H1 (cell line): ENCODE measurements at regions not wholly inside any gene's neighbourhood (a gene's known extent, or its start where the extent isn't known, plus 50 kb on each side); places are given as distances from the start of the nearest gene placed in this dataset.
A peak's percentile ranks its signal among the peaks of the same experiment; 100 is the strongest.

Experiments
- CTCF ChIA-PET: fragments of 300-600 bp; sonication (Branson Sonifier 250); formaldehyde crosslinking; loops from one replicate; lab custom pipeline; 2021; ENCODE audit not compliant: partially characterized antibody; lab: Charles Lee
- POLR2A ChIA-PET: fragments of 300-600 bp; sonication (Branson Sonifier 250); formaldehyde crosslinking; loops from one replicate; lab custom pipeline; 2021; ENCODE audit warnings: inconsistent platforms; ENCODE audit not compliant: partially characterized antibody; lab: Charles Lee
- DNase-seq, 2 experiments: peaks; one replicate each; pipeline versions ENCODE4 v3.0.0 to v3.0.0-alpha.2; 2010 to 2022; ENCODE audit warnings: low spot score in 2 of 2, low read depth in 1 of 2, mixed read lengths in 1 of 2
- FAIRE-seq: peaks from 2 replicates; lab custom pipeline; 2011; peaks lifted over from hg19 to GRCh38; lab: Jason Lieb, UNC
- H2AFZ ChIP-seq: 2 replicates; pipeline ENCODE4 v1.8.1; 2012; ENCODE audit warnings: low read length, inconsistent platforms
- H2AK5ac ChIP-seq: 2 replicates; pipeline ENCODE4 v1.6.1; 2013; ENCODE audit warnings: low read depth, low read length
- H2BK120ac ChIP-seq: replicated peaks from 2 replicates; pipeline ENCODE3; 2013; ENCODE audit warnings: low read depth, low read length, inconsistent platforms
- H2BK12ac ChIP-seq: 2 replicates; pipeline ENCODE4 v1.6.1; 2013; ENCODE audit warnings: low read depth, low read length
- H2BK15ac ChIP-seq: 2 replicates; pipeline ENCODE4 v1.6.1; 2013; ENCODE audit warnings: low read length
- H2BK20ac ChIP-seq: 2 replicates; pipeline ENCODE4 v1.6.1; 2013; ENCODE audit warnings: low read length
- H2BK5ac ChIP-seq: 2 replicates; pipeline ENCODE4 v1.6.1; 2013; ENCODE audit warnings: low read depth, low read length
- H3K14ac ChIP-seq: 2 replicates; pipeline ENCODE4 v1.6.1; 2013; ENCODE audit warnings: inconsistent platforms; ENCODE audit not compliant: insufficient read length
- H3K18ac ChIP-seq: 2 replicates; pipeline ENCODE4 v1.6.1; 2013; ENCODE audit warnings: low read length; ENCODE audit errors: extremely low read depth
- H3K23ac ChIP-seq: 2 replicates; pipeline ENCODE4 v1.6.1; 2013; ENCODE audit warnings: inconsistent platforms; ENCODE audit not compliant: insufficient read length
- H3K23me2 ChIP-seq: 2 replicates; pipeline ENCODE4 v1.6.1; 2013; ENCODE audit warnings: low read depth, low read length
- H3K27ac ChIP-seq: 2 replicates; pipeline ENCODE4 v1.6.1; 2011; ENCODE audit warnings: low read depth, low read length, inconsistent platforms
- H3K27me3 ChIP-seq, 4 experiments: replicated peaks in 1 of 4; 1 replicate in 1 of 4; 2 replicates in 3 of 4; pipeline versions ENCODE4 v1.6.1 to v1.8.1; 2011 to 2013; ENCODE audit warnings: low read length in 3 of 4, mild to moderate bottlenecking in 3 of 4, inconsistent platforms in 2 of 4, mixed read lengths in 2 of 4, moderate library complexity in 1 of 4; ENCODE audit not compliant: control insufficient read depth in 3 of 4, insufficient read depth in 3 of 4; ENCODE audit errors: extremely low read depth in 1 of 4
- H3K36me3 ChIP-seq, 4 experiments: 2 replicates each; pipeline versions ENCODE4 v1.6.1 to v1.8.1; 2011 to 2013; ENCODE audit warnings: mild to moderate bottlenecking in 4 of 4, low read length in 3 of 4, moderate library complexity in 2 of 4, control low read depth in 1 of 4, inconsistent platforms in 1 of 4; ENCODE audit not compliant: insufficient read depth in 4 of 4, control insufficient read depth in 2 of 4
- H3K4ac ChIP-seq: replicated peaks from 2 replicates; pipeline ENCODE3; 2013; ENCODE audit warnings: low read length, low read depth, mixed read lengths, inconsistent platforms; ENCODE audit not compliant: insufficient read length
- H3K4me1 ChIP-seq, 4 experiments: replicated peaks in 1 of 4; 1 replicate in 1 of 4; 2 replicates in 3 of 4; pipeline versions ENCODE4 v1.6.1 to v1.8.1; 2011 to 2013; ENCODE audit warnings: low read length in 3 of 4, inconsistent platforms in 2 of 4, mixed read lengths in 1 of 4; ENCODE audit not compliant: insufficient read depth in 4 of 4, control insufficient read depth in 3 of 4
- H3K4me2 ChIP-seq, 2 experiments: 2 replicates each; pipeline versions ENCODE4 v1.6.1 to v1.8.1; 2011 to 2013; ENCODE audit warnings: low read depth in 2 of 2, low read length in 2 of 2, control low read depth in 1 of 2, inconsistent platforms in 1 of 2, mild to moderate bottlenecking in 1 of 2; ENCODE audit not compliant: insufficient read depth in 1 of 2
- H3K4me3 ChIP-seq, 4 experiments: fragments of 200-600, 300-600 bp in 1 of 4; sonication (generic), shearing (Covaris generic), sonication (Bioruptor Twin) in 1 of 4; 2 replicates each; pipeline versions ENCODE4 v1.5.1 to v1.8.1; 2011 to 2016; ENCODE audit warnings: low read length in 4 of 4, low read depth in 3 of 4, control low read depth in 2 of 4, inconsistent platforms in 2 of 4, mild to moderate bottlenecking in 2 of 4, mixed read lengths in 1 of 4, moderate library complexity in 1 of 4; ENCODE audit not compliant: insufficient read depth in 2 of 4; ENCODE audit errors: extremely low read depth in 1 of 4
- H3K56ac ChIP-seq: replicated peaks from 2 replicates; pipeline ENCODE3; 2013; ENCODE audit warnings: low read depth, mild to moderate bottlenecking, mixed read lengths, low read length, inconsistent platforms; ENCODE audit not compliant: insufficient read length
- H3K79me1 ChIP-seq: 2 replicates; pipeline ENCODE4 v1.6.1; 2013; ENCODE audit warnings: low read depth, low read length, control low read depth
- H3K79me2 ChIP-seq, 2 experiments: 2 replicates each; pipeline versions ENCODE4 v1.6.1 to v1.8.1; 2012 to 2013; ENCODE audit warnings: low read length in 2 of 2, mild to moderate bottlenecking in 2 of 2, inconsistent platforms in 1 of 2; ENCODE audit not compliant: insufficient read depth in 2 of 2, control insufficient read depth in 1 of 2
- H3K9ac ChIP-seq, 4 experiments: replicated peaks in 1 of 4; 1 replicate in 1 of 4; 2 replicates in 3 of 4; pipeline versions ENCODE4 v1.6.1 to v1.8.1; 2011 to 2013; ENCODE audit warnings: low read depth in 3 of 4, low read length in 3 of 4, control low read depth in 2 of 4, mild to moderate bottlenecking in 2 of 4, moderate library complexity in 2 of 4, inconsistent platforms in 1 of 4; ENCODE audit errors: extremely low read depth in 1 of 4
- H3K9me3 ChIP-seq, 2 experiments: 2 replicates each; pipeline versions ENCODE4 v1.6.1 to v1.8.1; 2012 to 2013; ENCODE audit warnings: mild to moderate bottlenecking in 2 of 2, moderate library complexity in 2 of 2, control low read depth in 1 of 2, inconsistent platforms in 1 of 2, low read depth in 1 of 2, low read length in 1 of 2, mixed read lengths in 1 of 2; ENCODE audit not compliant: insufficient read depth in 2 of 2
- H4K20me1 ChIP-seq, 2 experiments: replicated peaks in 1 of 2; 2 replicates each; pipeline versions ENCODE3 to v1.8.1; 2011 to 2013; ENCODE audit warnings: inconsistent platforms in 2 of 2, low read length in 2 of 2, mild to moderate bottlenecking in 1 of 2; ENCODE audit not compliant: insufficient read depth in 2 of 2, control insufficient read depth in 1 of 2
- H4K5ac ChIP-seq: 2 replicates; pipeline ENCODE4 v1.6.1; 2013; ENCODE audit warnings: low read length, low read depth, mixed read lengths, inconsistent platforms; ENCODE audit not compliant: insufficient read length
- H4K8ac ChIP-seq: 2 replicates; pipeline ENCODE4 v1.8.0; 2013; ENCODE audit warnings: mild to moderate bottlenecking, moderate library complexity, low read length, inconsistent platforms; ENCODE audit not compliant: insufficient read depth; ENCODE audit errors: extremely low read depth
- H4K91ac ChIP-seq: replicated peaks from 2 replicates; pipeline ENCODE3; 2013; ENCODE audit warnings: low read length, mixed read lengths, inconsistent platforms; ENCODE audit not compliant: insufficient read length
- ASH2L ChIP-seq: fragments of 200-600, 300-600 bp; sonication (generic); IDR thresholded peaks from one replicate; pipeline ENCODE4 v1.7.1; 2017; ENCODE audit warnings: low read length
- BACH1 ChIP-seq: IDR thresholded peaks from 2 replicates; pipeline ENCODE4 v1.6.1; 2012; ENCODE audit warnings: low read length, improper control_type of control experiment
- CTBP2 ChIP-seq: IDR thresholded peaks from 2 replicates; pipeline ENCODE4 v1.7.0; 2011; ENCODE audit warnings: borderline replicate concordance, mild to moderate bottlenecking, moderate library complexity, mixed read lengths, low read length; ENCODE audit not compliant: insufficient read depth, insufficient read length
- EGR1 ChIP-seq: IDR thresholded peaks from 2 replicates; pipeline ENCODE4 v1.6.1; 2011; ENCODE audit warnings: low read depth, low read length, borderline replicate concordance
- HDAC2 ChIP-seq, 2 experiments: fragments of 300-600 bp in 1 of 2; sonication (generic) in 1 of 2; IDR thresholded peaks; 2 replicates each; pipeline ENCODE4 v1.6.1; 2011 to 2012; ENCODE audit warnings: low read depth in 2 of 2, low read length in 2 of 2, mild to moderate bottlenecking in 2 of 2, moderate library complexity in 2 of 2, borderline replicate concordance in 1 of 2, inconsistent platforms in 1 of 2
- KDM1A ChIP-seq: fragments of 200-600, 300-600 bp; sonication (generic); IDR thresholded peaks from 2 replicates; pipeline ENCODE4 v1.7.1; 2016; ENCODE audit warnings: mild to moderate bottlenecking, low read length, borderline replicate concordance
- SIN3A ChIP-seq, 2 experiments: IDR thresholded peaks in 1 of 2; conservative IDR thresholded peaks in 1 of 2; 2 replicates each; pipeline ENCODE4 v1.6.1; 2011 to 2012; ENCODE audit warnings: low read length in 2 of 2, improper control_type of control experiment in 1 of 2, low read depth in 1 of 2, mild to moderate bottlenecking in 1 of 2
- SP1 ChIP-seq: IDR thresholded peaks from 2 replicates; pipeline ENCODE4 v1.6.1; 2011; ENCODE audit warnings: low read depth, low read length
- WGBS, 2 experiments: shearing (Covaris generic) in 1 of 2; methylation state at CpG; one replicate each; pipeline versions ENCODE4 v1.1.6 to v1.1.7; 2013 to 2015; ENCODE audit warnings: low lambda C conversion rate in 2 of 2, mixed read lengths in 2 of 2, inconsistent platforms in 1 of 2, low coverage in 1 of 2, missing lambda C conversion rate in 1 of 2; ENCODE audit not compliant: insufficient replicate concordance in 2 of 2, insufficient coverage in 1 of 2, insufficient read length in 1 of 2; ENCODE audit errors: extremely low coverage in 1 of 2, missing lambda C conversion rate in 1 of 2; 5-methylcytosine and 5-hydroxymethylcytosine counted together
- TF ChIP-seq, protein P1 (sequence below), 3 experiments: IDR thresholded peaks; 1 replicate in 2 of 3; 2 replicates in 1 of 3; pipeline versions ENCODE4 v1.5.1 to v1.6.1; 2011; ENCODE audit warnings: low read length in 3 of 3, mild to moderate bottlenecking in 3 of 3, inconsistent platforms in 2 of 3, low read depth in 1 of 3, moderate library complexity in 1 of 3; ENCODE audit not compliant: insufficient read depth in 1 of 3; ENCODE audit errors: control extremely low read depth in 1 of 3

DNA sequence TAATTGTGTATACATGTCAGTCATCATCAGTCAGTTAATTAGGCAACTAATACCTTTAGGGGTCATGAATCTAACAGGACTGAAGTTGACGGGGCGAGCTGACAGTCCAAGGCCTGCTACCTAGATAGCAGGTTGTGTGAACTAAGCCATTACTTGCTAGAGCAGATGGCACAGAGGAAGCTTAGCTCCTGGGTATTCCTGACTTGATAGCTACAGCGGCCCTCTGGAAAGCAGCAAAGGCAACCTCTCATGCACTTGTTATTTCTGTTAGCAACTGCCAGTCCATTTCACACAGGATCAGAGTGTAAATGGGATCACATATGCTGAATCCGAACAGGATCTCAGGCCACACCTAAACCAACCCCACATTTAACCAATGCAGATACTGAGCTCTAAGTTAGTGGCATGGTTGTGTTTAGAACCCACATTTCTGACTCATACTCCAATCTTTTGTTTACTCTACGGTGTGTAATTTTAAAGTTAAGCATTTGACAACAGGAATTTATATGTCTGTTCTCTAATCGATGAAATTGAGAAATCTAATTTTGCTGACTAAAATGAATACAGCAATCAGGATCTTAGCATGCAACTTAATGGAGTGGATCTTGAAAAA lies 521.3 kb upstream of the ZNF608 start:
- 96% methylated on average over 6 of the region's 6 CpGs; no CpG with 5 or more reads in 1 of the 2 experiments for WGBS, 2 experiments
- Histone ChIP-seq H3K36me3 (no peaks in the 10 kb centered on the region), H3K14ac (no peak overlapping the region), H2BK120ac (no peak overlapping the region), H3K4me2 (no peak overlapping the region), H2AFZ (0 out of 2 replicates have a peak overlapping the region, but pooled peaks have one; percentile 58), H2BK5ac (no peak overlapping the region), H3K18ac (no peak overlapping the region), H3K56ac (no peak overlapping the region), H3K27me3 (no peaks in the 10 kb centered on the region; a peak in 1 of 7 replicates), H2AK5ac (no peak overlapping the region), H2BK20ac (no peak overlapping the region), H2BK15ac (no peak overlapping the region), H4K20me1 (no peaks in the 10 kb centered on the region), H4K8ac (no peak overlapping the region), H3K4me3 (no peak overlapping the region), H3K23me2 (no peaks in the 10 kb centered on the region), H3K9ac (0 out of 7 replicates have a peak overlapping the region, but pooled peaks of 1 of the 4 experiments have one; percentile 6), H3K4ac (no peak overlapping the region), H4K5ac (no peak overlapping the region), H4K91ac (no peak overlapping the region), H3K79me1 (no peaks in the 10 kb centered on the region), H3K23ac (no peak overlapping the region), H3K79me2 (no peaks in the 10 kb centered on the region), H3K4me1 (peaks cover 0 to 3% (median 0%) of the 10 kb centered on the region in 4 experiments; a peak in 1 of 7 replicates), H3K9me3 (no peaks in the 10 kb centered on the region), H3K27ac (no peak overlapping the region), H2BK12ac (no peak overlapping the region)
- ChIA-PET POLR2A (no interaction called here), CTCF (interaction anchor here (1.0 to 1.4 kb wide), 2 partner anchors 28 to 567 kb away, joined by 3 read pairs; no protein-coding TSS in a partner anchor)
- no peak for FAIRE-seq
- no peak for DNase-seq
- TF ChIP-seq SIN3A (conservative IDR thresholded peaks at IDR 0.05 in 1 of 2, IDR thresholded peaks at IDR 0.05 in 1 of 2; ENCODE audit: low read depth in 1 of 2, low read length in 2 of 2) (no peak), BACH1 (no peak), CTBP2 (no peak), HDAC2 (IDR thresholded peaks at IDR 0.05; ENCODE audit: borderline replicate concordance in 1 of 2, low read depth in 2 of 2, low read length in 2 of 2) (no peak), ASH2L (no peak), SP1 (no peak), EGR1 (no peak), KDM1A (no peak)
- TF ChIP-seq, protein P1, sequence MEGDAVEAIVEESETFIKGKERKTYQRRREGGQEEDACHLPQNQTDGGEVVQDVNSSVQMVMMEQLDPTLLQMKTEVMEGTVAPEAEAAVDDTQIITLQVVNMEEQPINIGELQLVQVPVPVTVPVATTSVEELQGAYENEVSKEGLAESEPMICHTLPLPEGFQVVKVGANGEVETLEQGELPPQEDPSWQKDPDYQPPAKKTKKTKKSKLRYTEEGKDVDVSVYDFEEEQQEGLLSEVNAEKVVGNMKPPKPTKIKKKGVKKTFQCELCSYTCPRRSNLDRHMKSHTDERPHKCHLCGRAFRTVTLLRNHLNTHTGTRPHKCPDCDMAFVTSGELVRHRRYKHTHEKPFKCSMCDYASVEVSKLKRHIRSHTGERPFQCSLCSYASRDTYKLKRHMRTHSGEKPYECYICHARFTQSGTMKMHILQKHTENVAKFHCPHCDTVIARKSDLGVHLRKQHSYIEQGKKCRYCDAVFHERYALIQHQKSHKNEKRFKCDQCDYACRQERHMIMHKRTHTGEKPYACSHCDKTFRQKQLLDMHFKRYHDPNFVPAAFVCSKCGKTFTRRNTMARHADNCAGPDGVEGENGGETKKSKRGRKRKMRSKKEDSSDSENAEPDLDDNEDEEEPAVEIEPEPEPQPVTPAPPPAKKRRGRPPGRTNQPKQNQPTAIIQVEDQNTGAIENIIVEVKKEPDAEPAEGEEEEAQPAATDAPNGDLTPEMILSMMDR (IDR thresholded peaks at IDR 0.05; ENCODE audit: control extremely low read depth in 1 of 3, insufficient read depth in 1 of 3, low read depth in 1 of 3, low read length in 3 of 3), result no peak
